Fibroblast of the aortic adventitia (primary cell): ENCODE measurements at regions not wholly inside any gene's neighbourhood (a gene's known extent, or its start where the extent isn't known, plus 50 kb on each side); places are given as distances from the start of the nearest gene placed in this dataset.

Experiments
- DNase-seq: peaks from one replicate; pipeline ENCODE4 v3.0.0-alpha.2; 2010; ENCODE audit warnings: low read depth
- H3K4me3 ChIP-seq: 2 replicates; pipeline ENCODE4 v1.5.1; 2011; ENCODE audit warnings: low read depth, mild to moderate bottlenecking, control low read depth, low read length, moderate library complexity
- CTCF ChIP-seq: IDR thresholded peaks from 2 replicates; pipeline ENCODE4 v1.5.1; 2011; ENCODE audit warnings: mild to moderate bottlenecking, low read length, control low read depth, inconsistent platforms; ENCODE audit not compliant: insufficient read depth

- no peak for TF ChIP-seq CTCF
- no peak overlapping the region for H3K4me3 ChIP-seq
- no peak for DNase-seq
These were observed 136.7 kb upstream of the VEPH1 start for GRCh38 chr3:157639756-157640426.

- no peak overlapping the region for H3K4me3 ChIP-seq
- no peak for DNase-seq
- TF ChIP-seq CTCF, result no peak
These were observed 134.7 kb upstream of the VEPH1 start for GRCh38 chr3:157637866-157638265.

- H3K4me3 ChIP-seq, result no peak overlapping the region
- no peak for DNase-seq
- TF ChIP-seq CTCF, result no peak
These were observed 130.0 kb upstream of the VEPH1 start for GRCh38 chr3:157633241-157633640.

- no peak overlapping the region for H3K4me3 ChIP-seq
- no peak for TF ChIP-seq CTCF
- no peak for DNase-seq
These were observed 128.9 kb upstream of the VEPH1 start for GRCh38 chr3:157632075-157632474.

- DNase-seq, result no peak
- TF ChIP-seq CTCF, result no peak
- no peak overlapping the region for H3K4me3 ChIP-seq
These were observed 128.3 kb upstream of the VEPH1 start for GRCh38 chr3:157631478-157631877.

- no peak for DNase-seq
- H3K4me3 ChIP-seq, result no peak overlapping the region
- TF ChIP-seq CTCF, result no peak
These were observed 123.6 kb upstream of the VEPH1 start for GRCh38 chr3:157626817-157627216.

- no peak for TF ChIP-seq CTCF
- no peak for DNase-seq
- H3K4me3 ChIP-seq, result no peak overlapping the region
These were observed 121.6 kb upstream of the VEPH1 start for GRCh38 chr3:157624801-157625200.
